ENCODE measurements at regions not wholly inside any gene's neighbourhood (a gene's known extent, or its start where the extent isn't known, plus 50 kb on each side); places are given as distances from the start of the nearest gene placed in this dataset.

GRCh38 chr2:75287624-75288316, 88.5 kb upstream of the TACR1 start:
- H3K4me1 Mint-ChIP-seq (ENCODE audit: low read depth, unreplicated experiment), result peaks cover 22% of the 10 kb centered on the region
- no TSS peak for BruUV-seq (replicated peaks)
- H3K9me3 Mint-ChIP-seq (ENCODE audit: low read depth, unreplicated experiment), result peaks cover 7% of the 10 kb centered on the region
- CTCF ChIA-PET, result no interaction called here
- H3K36me3 Mint-ChIP-seq (ENCODE audit: insufficient read depth, unreplicated experiment), result no peaks in the 10 kb centered on the region
- H3K4me3 Mint-ChIP-seq (ENCODE audit: low read depth, unreplicated experiment), result no peak overlapping the region
- no peak for TF ChIP-seq CTCF (IDR thresholded peaks at IDR 0.05; ENCODE audit: unreplicated experiment)
- intact Hi-C loops (cut with micrococcal nuclease; ENCODE audit: unreplicated experiment), result no loop called here
- no peak for DNase-seq
- no peak overlapping the region for H3K27ac Mint-ChIP-seq (ENCODE audit: unreplicated experiment)
- no peaks in the 10 kb centered on the region for H3K27me3 Mint-ChIP-seq (ENCODE audit: unreplicated experiment)

- H3K4me3 Mint-ChIP-seq (ENCODE audit: low read depth, unreplicated experiment), result no peak overlapping the region
- peaks cover 3% of the 10 kb centered on the region for H3K9me3 Mint-ChIP-seq (ENCODE audit: low read depth, unreplicated experiment)
- no peaks in the 10 kb centered on the region for H3K27me3 Mint-ChIP-seq (ENCODE audit: unreplicated experiment)
- H3K4me1 Mint-ChIP-seq (ENCODE audit: low read depth, unreplicated experiment), result no peaks in the 10 kb centered on the region
- CTCF ChIA-PET, result no interaction called here
- DNase-seq, result no peak
- intact Hi-C loops (cut with micrococcal nuclease; ENCODE audit: unreplicated experiment), result no loop called here
- no TSS peak for BruUV-seq (replicated peaks)
- H3K36me3 Mint-ChIP-seq (ENCODE audit: insufficient read depth, unreplicated experiment), result no peaks in the 10 kb centered on the region
- TF ChIP-seq CTCF (IDR thresholded peaks at IDR 0.05; ENCODE audit: unreplicated experiment), result no peak
- H3K27ac Mint-ChIP-seq (ENCODE audit: unreplicated experiment), result no peak overlapping the region
Measured at GRCh38 chr2:75284345-75284744, 85.0 kb upstream of the TACR1 start.

GRCh38 chr2:75278821-75279379, 79.6 kb upstream of the TACR1 start:
- Mint-ChIP-seq H3K9me3 (ENCODE audit: low read depth, unreplicated experiment) (no peaks in the 10 kb centered on the region), H3K4me1 (ENCODE audit: low read depth, unreplicated experiment) (peaks cover 9% of the 10 kb centered on the region), H3K4me3 (ENCODE audit: low read depth, unreplicated experiment) (no peak overlapping the region), H3K36me3 (ENCODE audit: insufficient read depth, unreplicated experiment) (no peaks in the 10 kb centered on the region), H3K27ac (ENCODE audit: unreplicated experiment) (no peak overlapping the region), H3K27me3 (ENCODE audit: unreplicated experiment) (no peaks in the 10 kb centered on the region)
- TF ChIP-seq CTCF (IDR thresholded peaks at IDR 0.05; ENCODE audit: unreplicated experiment), result no peak
- DNase-seq, result no peak
- no TSS peak for BruUV-seq (replicated peaks)
- CTCF ChIA-PET, result interaction anchor here (0.6 kb wide), 1 partner anchor 155 kb away, joined by 4 read pairs; no protein-coding TSS in a partner anchor
- intact Hi-C loops (cut with micrococcal nuclease; ENCODE audit: unreplicated experiment), result no loop called here

- no peaks in the 10 kb centered on the region for H3K27me3 Mint-ChIP-seq (ENCODE audit: unreplicated experiment)
- H3K4me3 Mint-ChIP-seq (ENCODE audit: low read depth, unreplicated experiment), result no peak overlapping the region
- no peaks in the 10 kb centered on the region for H3K9me3 Mint-ChIP-seq (ENCODE audit: low read depth, unreplicated experiment)
- no peak overlapping the region for H3K27ac Mint-ChIP-seq (ENCODE audit: unreplicated experiment)
- intact Hi-C loops (cut with micrococcal nuclease; ENCODE audit: unreplicated experiment), result no loop called here
- DNase-seq, result no peak
- TF ChIP-seq CTCF (IDR thresholded peaks at IDR 0.05; ENCODE audit: unreplicated experiment), result no peak
- no TSS peak for BruUV-seq (replicated peaks)
- no peaks in the 10 kb centered on the region for H3K36me3 Mint-ChIP-seq (ENCODE audit: insufficient read depth, unreplicated experiment)
- CTCF ChIA-PET, result interaction anchor here (0.6 kb wide), 1 partner anchor 155 kb away, joined by 4 read pairs; no protein-coding TSS in a partner anchor
- H3K4me1 Mint-ChIP-seq (ENCODE audit: low read depth, unreplicated experiment), result peaks cover 9% of the 10 kb centered on the region
Measured at GRCh38 chr2:75278314-75278713, 79.0 kb upstream of the TACR1 start.

Measured in Calu3 (cell line).